ENCODE measurements at regions not wholly inside any gene's neighbourhood (a gene's known extent, or its start where the extent isn't known, plus 50 kb on each side); places are given as distances from the start of the nearest gene placed in this dataset.

GRCh38 chr5:68418201-68418600 is 202.6 kb downstream of the PIK3R1 start:
- no peaks in the 10 kb centered on the region for H3K9me3 ChIP-seq (ENCODE audit: severe bottlenecking)
- ATAC-seq (ENCODE audit: low read depth) (peak; percentile 40; the same call in 1 of the 3 replicates), DNase-seq (ENCODE audit: low spot score) (no peak)
- TF ChIP-seq CTCF (IDR thresholded peaks at IDR 0.05; ENCODE audit: poor library complexity, severe bottlenecking) = no peak
- no peaks in the 10 kb centered on the region for H3K27me3 ChIP-seq (ENCODE audit: insufficient read depth, poor library complexity, severe bottlenecking)
- H3K4me3 ChIP-seq (ENCODE audit: severe bottlenecking) = no peak overlapping the region
- H3K4me1 ChIP-seq (ENCODE audit: insufficient read depth, poor library complexity, severe bottlenecking) = peaks cover 14% of the 10 kb centered on the region
- H3K36me3 ChIP-seq (ENCODE audit: low read depth) = no peaks in the 10 kb centered on the region
- no peak overlapping the region for H3K27ac ChIP-seq (ENCODE audit: poor library complexity, severe bottlenecking)

- Histone ChIP-seq H3K27ac (ENCODE audit: poor library complexity, severe bottlenecking) (no peak overlapping the region), H3K36me3 (ENCODE audit: low read depth) (no peaks in the 10 kb centered on the region), H3K9me3 (ENCODE audit: severe bottlenecking) (no peaks in the 10 kb centered on the region), H3K4me1 (ENCODE audit: insufficient read depth, poor library complexity, severe bottlenecking) (peaks cover 14% of the 10 kb centered on the region), H3K4me3 (ENCODE audit: severe bottlenecking) (no peak overlapping the region), H3K27me3 (ENCODE audit: insufficient read depth, poor library complexity, severe bottlenecking) (no peaks in the 10 kb centered on the region)
- DNase-seq (ENCODE audit: low spot score) = no peak
- ATAC-seq (ENCODE audit: low read depth) = no peak
- TF ChIP-seq CTCF (IDR thresholded peaks at IDR 0.05; ENCODE audit: poor library complexity, severe bottlenecking) = no peak
These were observed 203.1 kb downstream of the PIK3R1 start for GRCh38 chr5:68418680-68419079.

GRCh38 chr5:68419081-68419636 is 203.6 kb downstream of the PIK3R1 start:
- no peak overlapping the region for H3K27ac ChIP-seq (ENCODE audit: poor library complexity, severe bottlenecking)
- H3K36me3 ChIP-seq (ENCODE audit: low read depth) = no peaks in the 10 kb centered on the region
- H3K9me3 ChIP-seq (ENCODE audit: severe bottlenecking) = no peaks in the 10 kb centered on the region
- H3K4me3 ChIP-seq (ENCODE audit: severe bottlenecking) = no peak overlapping the region
- ATAC-seq (ENCODE audit: low read depth) = no peak
- no peak for DNase-seq (ENCODE audit: low spot score)
- H3K4me1 ChIP-seq (ENCODE audit: insufficient read depth, poor library complexity, severe bottlenecking) = peaks cover 16% of the 10 kb centered on the region
- H3K27me3 ChIP-seq (ENCODE audit: insufficient read depth, poor library complexity, severe bottlenecking) = no peaks in the 10 kb centered on the region
- no peak for TF ChIP-seq CTCF (IDR thresholded peaks at IDR 0.05; ENCODE audit: poor library complexity, severe bottlenecking)

GRCh38 chr5:68419637-68420452 is 204.3 kb downstream of the PIK3R1 start:
- no peaks in the 10 kb centered on the region for H3K36me3 ChIP-seq (ENCODE audit: low read depth)
- no peaks in the 10 kb centered on the region for H3K27me3 ChIP-seq (ENCODE audit: insufficient read depth, poor library complexity, severe bottlenecking)
- H3K4me1 ChIP-seq (ENCODE audit: insufficient read depth, poor library complexity, severe bottlenecking) = peaks cover 23% of the 10 kb centered on the region
- ATAC-seq (ENCODE audit: low read depth) (peak; percentile 83; the same call in 2 of the 3 replicates), DNase-seq (ENCODE audit: low spot score) (no peak)
- H3K27ac ChIP-seq (ENCODE audit: poor library complexity, severe bottlenecking) = no peak overlapping the region
- no peak overlapping the region for H3K4me3 ChIP-seq (ENCODE audit: severe bottlenecking)
- TF ChIP-seq CTCF (IDR thresholded peaks at IDR 0.05; ENCODE audit: poor library complexity, severe bottlenecking) = no peak
- H3K9me3 ChIP-seq (ENCODE audit: severe bottlenecking) = no peaks in the 10 kb centered on the region
